Fibroblast of the aortic adventitia (primary cell): ENCODE measurements at regions not wholly inside any gene's neighbourhood (a gene's known extent, or its start where the extent isn't known, plus 50 kb on each side); places are given as distances from the start of the nearest gene placed in this dataset.

Source experiments
- DNase-seq: peaks from one replicate; pipeline ENCODE4 v3.0.0-alpha.2; 2010; ENCODE audit warnings: low read depth
- H3K4me3 ChIP-seq: 2 replicates; pipeline ENCODE4 v1.5.1; 2011; ENCODE audit warnings: low read depth, mild to moderate bottlenecking, control low read depth, low read length, moderate library complexity
- CTCF ChIP-seq: IDR thresholded peaks from 2 replicates; pipeline ENCODE4 v1.5.1; 2011; ENCODE audit warnings: mild to moderate bottlenecking, low read length, control low read depth, inconsistent platforms; ENCODE audit not compliant: insufficient read depth

GRCh38 chr2:228646061-228646460, 464.6 kb upstream of the SPHKAP start:
- peak; percentile 27 for DNase-seq
- no peak for TF ChIP-seq CTCF
- H3K4me3 ChIP-seq: no peak overlapping the region

GRCh38 chr2:228644199-228644598, 462.7 kb upstream of the SPHKAP start:
- TF ChIP-seq CTCF: no peak

GRCh38 chr2:228642861-228643260, 461.4 kb upstream of the SPHKAP start:
- no peak for DNase-seq
- H3K4me3 ChIP-seq: no peak overlapping the region
- no peak for TF ChIP-seq CTCF

More at GRCh38 chr2:228644199-228644598, 462.7 kb upstream of the SPHKAP start:
- no peak overlapping the region for H3K4me3 ChIP-seq
- DNase-seq: no peak

GRCh38 chr2:228630786-228631185, 449.3 kb upstream of the SPHKAP start:
- DNase-seq: no peak
- no peak for TF ChIP-seq CTCF
- H3K4me3 ChIP-seq: no peak overlapping the region

GRCh38 chr2:228629251-228629650, 447.8 kb upstream of the SPHKAP start:
- no peak overlapping the region for H3K4me3 ChIP-seq
- TF ChIP-seq CTCF: no peak
- DNase-seq: no peak

- TF ChIP-seq CTCF: no peak
- no peak overlapping the region for H3K4me3 ChIP-seq
- DNase-seq: no peak
Measured at GRCh38 chr2:228628682-228629081, 447.2 kb upstream of the SPHKAP start.

GRCh38 chr2:228627510-228627909, 446.0 kb upstream of the SPHKAP start:
- no peak for DNase-seq
- no peak overlapping the region for H3K4me3 ChIP-seq
- TF ChIP-seq CTCF: no peak
